Ascending aorta (tissue), 2 donors: ENCODE measurements at regions not wholly inside any gene's neighbourhood (a gene's known extent, or its start where the extent isn't known, plus 50 kb on each side); places are given as distances from the start of the nearest gene placed in this dataset.

Source experiments
- DNase-seq, 2 donors: peaks; one replicate each; pipeline ENCODE4 v3.0.0-alpha.2; 2019; ENCODE audit warnings: low spot score in 2 of 2
- H3K27ac ChIP-seq, 2 donors: fragments of 200-600 bp; sonication (generic); one replicate each; pipeline ENCODE4 v1.5.1; 2016 to 2017; ENCODE audit warnings: mild to moderate bottlenecking in 1 of 2
- H3K27me3 ChIP-seq: fragments of 200-600 bp; sonication (generic); one replicate; pipeline ENCODE4 v1.5.1; 2017
- H3K36me3 ChIP-seq, 2 donors: fragments of 200-600 bp; sonication (generic); one replicate each; pipeline ENCODE4 v1.5.1; 2016
- H3K4me1 ChIP-seq, 2 donors: fragments of 200-600 bp; sonication (generic); one replicate each; pipeline ENCODE4 v1.5.1; 2016 to 2017; ENCODE audit warnings: mild to moderate bottlenecking in 1 of 2
- H3K4me3 ChIP-seq, 2 donors: fragments of 200-600 bp; sonication (generic); one replicate each; pipeline ENCODE4 v1.5.1; 2016 to 2017; ENCODE audit warnings: mild to moderate bottlenecking in 1 of 2
- H3K9me3 ChIP-seq, 2 donors: fragments of 200-600 bp; sonication (generic); one replicate each; pipeline ENCODE4 v1.5.1; 2016
- intact Hi-C: fragments of 100-400 bp; cut with DNase I; formaldehyde crosslinking; loops from one replicate; pipeline ENCODE4 v1.15.1; 2023
- TF ChIP-seq, protein P1 (sequence below), 3 experiments: fragments of 200-600 bp in 2 of 3; fragments of 450-650 bp in 1 of 3; sonication (generic) in 2 of 3; IDR thresholded peaks; one replicate each; pipeline ENCODE4 v1.5.1; 2016 to 2019; ENCODE audit warnings: antibody characterized with exemption in 3 of 3, mild to moderate bottlenecking in 1 of 3, moderate library complexity in 1 of 3

DNA sequence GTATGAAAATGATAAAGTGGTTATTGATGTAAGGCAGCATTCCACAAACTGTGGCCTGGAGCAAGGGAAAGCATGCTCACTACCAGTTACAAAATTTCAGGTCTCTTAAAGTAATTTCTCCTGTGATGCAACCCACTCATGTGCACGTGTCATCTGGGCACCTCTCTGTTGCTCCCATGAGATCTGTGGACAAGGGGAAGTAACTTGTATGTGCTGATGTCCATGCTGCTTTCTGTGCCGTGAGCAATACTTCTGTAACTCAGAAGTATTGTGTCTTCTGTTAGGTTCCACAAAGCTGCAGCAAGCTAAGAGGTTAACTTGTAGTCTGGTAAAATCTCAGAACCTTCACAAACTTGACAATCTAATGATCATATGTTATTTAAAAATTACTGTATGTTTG, 930.0 kb upstream of the SLITRK6 start:
- H3K4me1 ChIP-seq: no peaks in the 10 kb centered on the region
- TF ChIP-seq, protein P1, sequence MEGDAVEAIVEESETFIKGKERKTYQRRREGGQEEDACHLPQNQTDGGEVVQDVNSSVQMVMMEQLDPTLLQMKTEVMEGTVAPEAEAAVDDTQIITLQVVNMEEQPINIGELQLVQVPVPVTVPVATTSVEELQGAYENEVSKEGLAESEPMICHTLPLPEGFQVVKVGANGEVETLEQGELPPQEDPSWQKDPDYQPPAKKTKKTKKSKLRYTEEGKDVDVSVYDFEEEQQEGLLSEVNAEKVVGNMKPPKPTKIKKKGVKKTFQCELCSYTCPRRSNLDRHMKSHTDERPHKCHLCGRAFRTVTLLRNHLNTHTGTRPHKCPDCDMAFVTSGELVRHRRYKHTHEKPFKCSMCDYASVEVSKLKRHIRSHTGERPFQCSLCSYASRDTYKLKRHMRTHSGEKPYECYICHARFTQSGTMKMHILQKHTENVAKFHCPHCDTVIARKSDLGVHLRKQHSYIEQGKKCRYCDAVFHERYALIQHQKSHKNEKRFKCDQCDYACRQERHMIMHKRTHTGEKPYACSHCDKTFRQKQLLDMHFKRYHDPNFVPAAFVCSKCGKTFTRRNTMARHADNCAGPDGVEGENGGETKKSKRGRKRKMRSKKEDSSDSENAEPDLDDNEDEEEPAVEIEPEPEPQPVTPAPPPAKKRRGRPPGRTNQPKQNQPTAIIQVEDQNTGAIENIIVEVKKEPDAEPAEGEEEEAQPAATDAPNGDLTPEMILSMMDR (IDR thresholded peaks at IDR 0.05): no peak
- no peak for DNase-seq
- no peaks in the 10 kb centered on the region for H3K27me3 ChIP-seq
- no peaks in the 10 kb centered on the region for H3K9me3 ChIP-seq
- H3K4me3 ChIP-seq: no peak overlapping the region
- intact Hi-C loops: no loop called here
- no peaks in the 10 kb centered on the region for H3K36me3 ChIP-seq
- no peak overlapping the region for H3K27ac ChIP-seq

DNA sequence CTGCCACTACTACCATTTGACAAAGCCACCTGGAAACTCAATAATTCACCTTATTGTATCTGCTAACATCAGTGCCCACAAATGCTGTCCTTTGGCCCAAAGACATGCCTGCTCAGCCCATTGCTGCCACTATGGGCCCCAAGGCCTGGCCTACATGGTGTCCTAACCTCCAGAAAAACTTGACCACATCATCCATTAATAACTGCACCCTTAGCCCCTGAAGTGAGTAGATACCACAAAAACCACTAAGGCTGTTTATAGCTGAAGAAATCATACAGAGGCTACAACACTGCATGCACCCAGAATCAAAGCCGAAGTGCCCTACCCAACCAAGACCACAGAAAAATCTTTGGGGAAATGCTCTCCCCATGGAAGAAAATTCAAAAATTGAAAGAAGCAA, 932.8 kb upstream of the SLITRK6 start:
- H3K9me3 ChIP-seq: no peaks in the 10 kb centered on the region
- no peak for DNase-seq
- H3K27ac ChIP-seq: no peak overlapping the region
- TF ChIP-seq, protein P1 (IDR thresholded peaks at IDR 0.05): no peak
- no peaks in the 10 kb centered on the region for H3K36me3 ChIP-seq
- no peak overlapping the region for H3K4me3 ChIP-seq
- intact Hi-C loops: no loop called here
- H3K27me3 ChIP-seq: no peaks in the 10 kb centered on the region
- H3K4me1 ChIP-seq: no peaks in the 10 kb centered on the region

DNA sequence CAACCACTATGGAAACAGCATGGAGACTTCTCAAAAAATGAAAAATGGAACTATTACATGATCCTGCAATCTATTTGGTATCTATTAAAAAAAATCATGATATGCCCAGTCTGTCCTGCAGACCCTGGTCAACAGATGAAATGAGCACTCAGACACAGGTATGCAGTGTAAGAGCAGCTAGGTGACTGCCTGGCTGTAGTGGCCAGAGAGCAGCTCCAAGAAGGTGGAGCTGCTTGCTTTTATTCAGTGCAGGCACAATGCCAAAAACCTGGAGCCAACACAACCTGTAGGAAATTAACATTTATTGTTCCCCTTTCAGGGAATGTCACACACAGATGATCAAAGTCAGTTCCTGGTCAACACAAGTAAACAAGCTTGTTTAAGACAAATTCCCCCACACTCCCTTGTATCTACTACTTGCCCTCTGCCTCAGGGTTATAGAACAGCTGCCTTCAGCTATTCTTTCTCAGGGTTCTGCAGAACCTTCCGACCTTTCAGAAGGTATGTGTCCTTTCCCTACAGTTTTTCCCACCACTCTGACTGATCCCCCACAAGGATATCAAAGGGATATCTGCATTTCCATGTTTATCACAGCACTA, 933.7 kb upstream of the SLITRK5 start:
- H3K27ac ChIP-seq: no peak overlapping the region
- H3K9me3 ChIP-seq: no peaks in the 10 kb centered on the region
- H3K27me3 ChIP-seq: no peaks in the 10 kb centered on the region
- intact Hi-C loops: no loop called here
- no peaks in the 10 kb centered on the region for H3K4me1 ChIP-seq
- no peak for DNase-seq
- H3K36me3 ChIP-seq: no peaks in the 10 kb centered on the region
- TF ChIP-seq, protein P1 (IDR thresholded peaks at IDR 0.05): no peak
- H3K4me3 ChIP-seq: no peak overlapping the region

DNA sequence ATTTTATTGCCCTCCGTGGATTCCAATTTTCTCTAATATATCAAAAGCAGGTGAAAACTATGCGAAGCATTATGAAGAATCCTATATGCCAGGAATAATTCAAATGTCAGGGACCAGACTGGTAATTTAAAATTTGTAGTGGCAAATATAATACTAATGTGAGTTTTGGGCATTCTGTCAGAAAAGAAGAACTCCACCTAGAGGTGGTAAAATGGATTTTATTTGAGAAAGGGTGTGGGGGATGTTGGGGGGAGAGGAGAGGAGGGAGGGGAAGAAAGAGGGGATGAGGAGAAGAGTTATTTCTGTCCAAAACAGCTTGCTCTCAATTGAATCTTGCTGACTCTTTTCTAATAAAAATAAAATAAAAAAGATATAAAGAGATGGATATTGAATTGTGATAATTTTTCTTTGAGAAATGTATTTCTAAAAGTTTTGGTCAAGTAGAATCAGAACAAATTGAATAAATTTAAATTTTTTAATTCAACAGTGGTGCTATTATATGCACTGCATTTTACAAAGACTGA, 929.3 kb upstream of the SLITRK5 start:
- Histone ChIP-seq H3K36me3 (no peaks in the 10 kb centered on the region), H3K9me3 (no peaks in the 10 kb centered on the region), H3K4me1 (no peaks in the 10 kb centered on the region), H3K27me3 (no peaks in the 10 kb centered on the region), H3K27ac (no peak overlapping the region), H3K4me3 (no peak overlapping the region)
- TF ChIP-seq, protein P1 (IDR thresholded peaks at IDR 0.05): no peak
- intact Hi-C loops: no loop called here
- no peak for DNase-seq

DNA sequence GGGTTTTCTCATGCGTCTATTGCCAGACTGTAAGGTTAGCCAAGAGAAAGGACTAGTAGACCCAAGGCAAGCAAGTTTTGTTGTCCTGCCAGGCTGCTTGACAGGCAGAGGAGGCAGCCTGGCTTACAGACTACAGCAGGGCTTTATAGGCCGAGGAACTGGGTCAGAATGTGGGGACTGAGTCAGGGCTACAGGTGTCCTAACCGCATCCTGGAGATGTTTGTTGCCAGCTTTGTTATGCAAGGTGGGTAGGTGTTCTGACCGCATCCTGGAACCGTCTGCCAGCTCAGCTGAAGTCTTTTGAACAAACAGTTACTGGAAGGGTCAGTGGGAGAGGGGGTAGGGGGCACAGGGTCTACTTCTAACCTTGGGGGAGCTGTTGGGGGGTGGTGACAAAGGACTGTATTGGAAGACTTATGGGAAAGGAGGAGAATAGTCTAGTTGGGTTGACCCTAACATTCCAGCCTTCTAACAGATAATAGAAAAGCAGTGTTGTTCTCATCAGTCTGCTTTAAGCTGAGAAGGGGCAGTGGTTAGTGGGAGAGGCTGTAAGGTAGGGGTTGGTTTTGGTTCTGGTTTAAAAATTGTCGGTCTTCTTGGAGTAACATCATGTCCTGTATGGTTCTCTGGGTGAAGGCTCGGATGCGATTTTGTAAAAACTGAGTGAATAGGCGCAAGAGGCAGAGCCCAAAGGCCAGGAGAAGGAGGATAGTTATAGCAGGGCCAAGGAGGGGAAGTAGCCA, 913.8 kb upstream of the SLITRK5 start:
- DNase-seq: no peak
- Histone ChIP-seq H3K36me3 (no peaks in the 10 kb centered on the region), H3K27me3 (no peaks in the 10 kb centered on the region), H3K4me3 (no peak overlapping the region), H3K9me3 (no peaks in the 10 kb centered on the region), H3K27ac (no peak overlapping the region), H3K4me1 (no peaks in the 10 kb centered on the region)
- intact Hi-C loops: no loop called here
- TF ChIP-seq, protein P1 (IDR thresholded peaks at IDR 0.05): no peak
